Uterus (tissue), 2 donors: ENCODE measurements at regions not wholly inside any gene's neighbourhood (a gene's known extent, or its start where the extent isn't known, plus 50 kb on each side); places are given as distances from the start of the nearest gene placed in this dataset.

ENCODE experiments used
- CTCF ChIP-seq, 4 experiments: fragments of 200-600 bp in 2 of 4; fragments of 450-650 bp in 2 of 4; sonication (generic) in 2 of 4; IDR thresholded peaks; one replicate each; pipeline ENCODE4 v1.5.1; 2016 to 2019; ENCODE audit warnings: antibody characterized with exemption in 4 of 4, mild to moderate bottlenecking in 2 of 4, moderate library complexity in 1 of 4
- POLR2A ChIP-seq, 2 donors: fragments of 450-650 bp; IDR thresholded peaks; one replicate each; pipeline ENCODE4 v1.6.1; 2016; ENCODE audit warnings: antibody characterized with exemption in 2 of 2, mild to moderate bottlenecking in 1 of 2, moderate library complexity in 1 of 2

DNA sequence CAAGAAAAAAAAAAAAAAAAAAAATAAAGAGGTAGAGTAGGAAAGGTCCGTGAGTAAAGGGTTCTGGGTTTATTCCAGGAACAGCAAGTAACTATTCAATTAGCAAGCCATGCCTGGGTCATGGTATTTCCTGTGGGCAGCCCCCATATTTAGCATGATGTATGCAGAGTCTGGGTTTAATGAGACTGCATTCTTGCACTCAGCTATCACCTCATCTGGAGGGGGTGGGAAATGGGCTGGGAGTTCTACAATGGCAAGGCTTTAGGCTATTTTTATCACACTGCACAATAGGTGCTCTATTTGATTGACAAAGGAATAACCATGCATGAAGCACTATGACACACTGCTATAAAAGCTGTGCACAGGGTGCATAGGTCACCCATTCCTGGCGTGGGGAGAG is 104.0 kb upstream of the CCL2 start:
- TF ChIP-seq CTCF (IDR thresholded peaks at IDR 0.05) (no peak), POLR2A (IDR thresholded peaks at IDR 0.05) (no peak)
